Astrocyte of the cerebellum (primary cell): ENCODE measurements at regions not wholly inside any gene's neighbourhood (a gene's known extent, or its start where the extent isn't known, plus 50 kb on each side); places are given as distances from the start of the nearest gene placed in this dataset.

Experiments used
- DNase-seq: peaks from one replicate; pipeline ENCODE4 v3.0.0-alpha.2; 2011; ENCODE audit warnings: low read depth
- H3K4me3 ChIP-seq: 2 replicates; pipeline ENCODE4 v1.5.1; 2011; ENCODE audit warnings: mild to moderate bottlenecking, low read depth, low read length, moderate library complexity
- in situ Hi-C: cut with HindIII; loops from 2 replicates; pipeline ENCODE4 v1.10.0; 2017; ENCODE audit warnings: low sequenced_read_pairs
- TF ChIP-seq, protein P1 (sequence below): IDR thresholded peaks from 2 replicates; pipeline ENCODE4 v1.5.1; 2012; ENCODE audit warnings: low read length, low read depth, moderate library complexity, mild to moderate bottlenecking; ENCODE audit errors: missing control alignments

DNA sequence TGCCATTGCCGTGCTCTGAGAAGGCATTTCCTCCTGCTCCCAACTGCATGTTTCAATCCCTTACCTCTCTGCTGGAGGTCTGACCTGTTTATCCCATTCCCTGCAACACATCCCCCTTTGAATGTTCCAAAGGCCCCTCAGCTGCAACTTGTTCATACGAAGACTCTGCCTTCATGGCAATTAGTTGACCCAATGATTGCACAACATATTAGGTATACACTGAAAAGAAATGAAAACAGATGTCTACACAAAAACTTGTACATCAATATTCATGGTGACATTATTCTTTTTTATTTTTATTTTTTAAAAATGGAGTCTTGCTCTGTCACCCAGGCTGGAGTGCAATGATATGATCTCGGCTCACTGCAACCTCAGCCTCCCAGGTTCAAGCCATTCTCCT is 54.9 kb upstream of the STX18 start:
- no peak overlapping the region for H3K4me3 ChIP-seq
- no peak for DNase-seq
- TF ChIP-seq, protein P1, sequence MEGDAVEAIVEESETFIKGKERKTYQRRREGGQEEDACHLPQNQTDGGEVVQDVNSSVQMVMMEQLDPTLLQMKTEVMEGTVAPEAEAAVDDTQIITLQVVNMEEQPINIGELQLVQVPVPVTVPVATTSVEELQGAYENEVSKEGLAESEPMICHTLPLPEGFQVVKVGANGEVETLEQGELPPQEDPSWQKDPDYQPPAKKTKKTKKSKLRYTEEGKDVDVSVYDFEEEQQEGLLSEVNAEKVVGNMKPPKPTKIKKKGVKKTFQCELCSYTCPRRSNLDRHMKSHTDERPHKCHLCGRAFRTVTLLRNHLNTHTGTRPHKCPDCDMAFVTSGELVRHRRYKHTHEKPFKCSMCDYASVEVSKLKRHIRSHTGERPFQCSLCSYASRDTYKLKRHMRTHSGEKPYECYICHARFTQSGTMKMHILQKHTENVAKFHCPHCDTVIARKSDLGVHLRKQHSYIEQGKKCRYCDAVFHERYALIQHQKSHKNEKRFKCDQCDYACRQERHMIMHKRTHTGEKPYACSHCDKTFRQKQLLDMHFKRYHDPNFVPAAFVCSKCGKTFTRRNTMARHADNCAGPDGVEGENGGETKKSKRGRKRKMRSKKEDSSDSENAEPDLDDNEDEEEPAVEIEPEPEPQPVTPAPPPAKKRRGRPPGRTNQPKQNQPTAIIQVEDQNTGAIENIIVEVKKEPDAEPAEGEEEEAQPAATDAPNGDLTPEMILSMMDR = no peak
- in situ Hi-C loops = no loop called here

DNA sequence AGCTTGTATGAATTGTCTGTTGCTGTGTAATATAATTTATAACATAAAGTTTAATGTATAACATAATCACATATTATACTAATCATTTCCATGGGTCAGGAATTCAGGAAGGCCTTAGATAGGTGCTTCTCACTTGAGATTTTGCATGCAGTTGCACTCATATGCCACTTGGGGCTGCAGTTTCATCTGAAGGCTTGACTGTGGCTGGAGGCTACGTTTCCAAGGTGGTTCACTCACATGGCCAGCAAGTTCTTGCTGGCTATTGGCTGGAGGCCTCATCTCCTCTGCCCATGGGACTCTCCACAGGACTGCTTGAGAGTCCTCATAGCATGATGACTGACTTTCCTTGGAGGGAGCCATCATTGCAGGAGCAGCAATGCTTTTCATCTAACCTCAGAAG is 53.4 kb upstream of the STX18 start:
- in situ Hi-C loops = no loop called here
- H3K4me3 ChIP-seq = no peak overlapping the region
- TF ChIP-seq, protein P1 = no peak
- DNase-seq = no peak

DNA sequence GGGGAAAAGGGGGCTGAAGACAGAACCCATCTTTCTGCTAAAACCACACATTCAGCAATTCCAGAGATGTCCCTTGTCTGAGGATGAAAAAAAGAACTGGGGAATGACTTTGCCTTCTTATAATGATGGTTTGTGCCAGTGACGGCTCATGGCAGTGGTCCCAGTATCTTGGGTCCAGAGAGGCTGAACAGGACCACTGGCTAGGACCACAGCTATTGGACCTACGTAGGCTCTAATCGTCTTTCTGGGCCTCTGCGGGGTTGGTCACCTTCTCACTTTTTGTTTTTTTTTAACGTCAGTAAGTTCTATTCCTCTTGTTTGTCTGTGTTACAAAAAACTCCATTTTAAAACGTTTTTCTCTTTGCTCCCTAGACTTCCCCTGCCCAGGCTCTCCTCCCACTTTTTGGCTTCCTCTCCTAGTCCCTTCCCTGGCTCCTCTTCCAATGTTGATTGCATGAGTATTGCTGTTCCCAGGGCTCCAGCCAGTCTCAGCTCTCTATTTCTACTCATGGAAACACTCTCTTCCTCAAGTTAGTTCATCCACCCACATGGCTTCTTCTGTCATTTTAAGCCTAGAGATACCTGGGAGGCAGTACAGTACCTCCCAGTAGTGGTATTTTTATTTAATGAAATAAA is 52.6 kb upstream of the STX18 start:
- TF ChIP-seq, protein P1 = no peak
- DNase-seq = no peak
- H3K4me3 ChIP-seq = no peak overlapping the region
- in situ Hi-C loops = no loop called here

DNA sequence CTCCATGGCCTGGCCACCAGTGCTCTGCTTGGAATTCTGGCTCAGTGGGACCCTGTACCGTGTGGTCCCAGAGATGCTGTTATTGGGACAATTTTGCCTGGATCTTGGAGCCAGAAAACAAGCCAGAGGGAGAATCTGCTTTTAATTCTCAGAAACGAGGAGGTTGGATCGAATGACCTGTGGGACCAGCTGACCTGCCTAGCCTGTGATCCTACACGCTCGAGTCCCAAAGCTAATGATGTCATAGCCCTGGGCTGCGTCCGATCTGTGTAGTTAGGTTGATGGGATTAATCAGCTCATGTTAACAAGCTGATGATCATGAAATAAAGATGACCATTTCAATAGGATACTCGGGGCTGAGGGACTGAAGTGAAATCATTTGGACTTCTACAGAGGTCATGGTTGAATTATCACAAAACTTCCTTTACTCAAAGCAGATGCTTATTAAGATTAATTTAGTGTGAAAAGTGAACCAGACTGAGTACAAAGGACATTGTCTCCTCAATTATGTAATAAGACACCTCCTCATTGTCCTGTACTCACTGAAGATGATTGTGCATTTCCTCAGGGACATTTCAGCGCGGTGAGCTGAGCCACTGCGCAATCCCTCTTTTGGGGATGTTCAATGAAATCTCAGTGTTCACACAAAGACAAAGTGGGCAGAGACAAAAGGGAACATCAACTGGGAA is 51.9 kb upstream of the STX18 start:
- TF ChIP-seq, protein P1 = no peak
- no peak for DNase-seq
- in situ Hi-C loops = no loop called here
- H3K4me3 ChIP-seq = no peak overlapping the region

DNA sequence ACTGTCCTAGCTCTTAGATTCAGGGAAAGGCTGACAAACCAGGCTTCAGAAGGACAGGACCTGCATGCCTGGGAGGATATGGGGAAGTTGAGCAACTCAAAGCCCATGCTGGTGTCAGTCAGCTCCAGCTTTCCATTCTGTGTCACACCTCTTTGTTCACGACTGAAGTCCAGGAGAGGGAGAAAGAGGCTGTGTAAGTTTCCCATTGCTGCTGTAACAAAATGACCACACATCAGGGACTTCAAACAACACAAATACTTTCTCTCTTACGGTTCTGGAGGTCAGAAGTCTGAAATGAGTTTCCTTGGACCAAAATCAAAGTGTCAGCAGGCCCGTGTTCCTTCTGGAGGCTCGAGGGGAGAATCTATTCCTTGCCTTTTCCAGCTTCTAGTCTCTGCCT is 50.6 kb upstream of the STX18 start:
- in situ Hi-C loops = no loop called here
- TF ChIP-seq, protein P1 = no peak
- no peak for DNase-seq
- no peak overlapping the region for H3K4me3 ChIP-seq
